CD14-positive monocyte (primary cell): ENCODE measurements at regions not wholly inside any gene's neighbourhood (a gene's known extent, or its start where the extent isn't known, plus 50 kb on each side); places are given as distances from the start of the nearest gene placed in this dataset.
A peak's percentile ranks its signal among the peaks of the same experiment; 100 is the strongest.

Source experiments
- DNase-seq, 3 donors: peaks; one replicate each; pipeline ENCODE4 v3.0.0-alpha.2; 2011 to 2022
- H2AFZ ChIP-seq: 2 replicates; pipeline ENCODE4 v1.6.0; 2012; ENCODE audit warnings: mild to moderate bottlenecking, low read depth, low read length, inconsistent platforms; ENCODE audit not compliant: insufficient read depth, poor library complexity, severe bottlenecking
- H3K27ac ChIP-seq, 2 donors: 1 replicate in 1 of 2; 2 replicates in 1 of 2; pipeline ENCODE4 v1.5.1; 2012 to 2013; ENCODE audit warnings: low read length in 2 of 2, control low read depth in 1 of 2, inconsistent platforms in 1 of 2, low read depth in 1 of 2, mild to moderate bottlenecking in 1 of 2
- H3K27me3 ChIP-seq, 2 donors: one replicate each; pipeline versions ENCODE4 v1.6.0 to v1.6.1; 2011 to 2013; ENCODE audit warnings: low read length in 2 of 2; ENCODE audit not compliant: control insufficient read depth in 2 of 2, insufficient read depth in 2 of 2
- H3K36me3 ChIP-seq, 2 donors: replicated peaks in 1 of 2; 1 replicate in 1 of 2; 2 replicates in 1 of 2; pipeline versions ENCODE4 v1.5.1 to v1.6.1; 2012 to 2013; ENCODE audit warnings: low read length in 2 of 2, control low read depth in 1 of 2, inconsistent platforms in 1 of 2, mild to moderate bottlenecking in 1 of 2; ENCODE audit not compliant: insufficient read depth in 2 of 2, control insufficient read depth in 1 of 2
- H3K4me1 ChIP-seq, 2 donors: 1 replicate in 1 of 2; 2 replicates in 1 of 2; pipeline versions ENCODE4 v1.5.1 to v1.6.1; 2012 to 2013; ENCODE audit warnings: low read length in 2 of 2, control low read depth in 1 of 2, inconsistent platforms in 1 of 2, mild to moderate bottlenecking in 1 of 2, moderate library complexity in 1 of 2; ENCODE audit not compliant: insufficient read depth in 2 of 2, control insufficient read depth in 1 of 2
- H3K4me2 ChIP-seq: replicated peaks from 2 replicates; pipeline ENCODE3; 2012; ENCODE audit warnings: low read length, moderate library complexity, mild to moderate bottlenecking; ENCODE audit not compliant: poor library complexity, severe bottlenecking; ENCODE audit errors: extremely low read depth
- H3K4me3 ChIP-seq, 3 experiments: fragments of 200-600 bp in 1 of 3; sonication (generic) in 1 of 3; replicated peaks in 1 of 3; 1 replicate in 2 of 3; 2 replicates in 1 of 3; pipeline ENCODE4 v1.5.1; 2011 to 2013; ENCODE audit warnings: low read length in 3 of 3, mild to moderate bottlenecking in 3 of 3, control low read depth in 2 of 3, low read depth in 2 of 3, inconsistent platforms in 1 of 3, moderate library complexity in 1 of 3
- H3K79me2 ChIP-seq: 2 replicates; pipeline ENCODE4 v1.6.0; 2012; ENCODE audit warnings: mild to moderate bottlenecking, control low read depth, inconsistent platforms, low read length, moderate library complexity; ENCODE audit not compliant: insufficient read depth
- H3K9ac ChIP-seq: 2 replicates; pipeline ENCODE4 v1.6.0; 2017; ENCODE audit warnings: low read length, mild to moderate bottlenecking; ENCODE audit not compliant: insufficient read depth, poor library complexity, severe bottlenecking
- H3K9me3 ChIP-seq, 2 donors: replicated peaks in 1 of 2; 1 replicate in 1 of 2; 2 replicates in 1 of 2; pipeline versions ENCODE4 v1.5.1 to v1.6.1; 2012 to 2013; ENCODE audit warnings: low read length in 2 of 2, control low read depth in 1 of 2; ENCODE audit not compliant: control insufficient read depth in 1 of 2, insufficient read depth in 1 of 2
- H4K20me1 ChIP-seq: 2 replicates; pipeline ENCODE4 v1.6.0; 2012; ENCODE audit warnings: mild to moderate bottlenecking, low read length, control low read depth, moderate library complexity; ENCODE audit not compliant: insufficient read depth
- H3K27ac Mint-ChIP-seq, 7 donors: one replicate each; pipeline ENCODE4 v1.8.0; 2020; ENCODE audit warnings: mild to moderate bottlenecking in 7 of 7, mixed read lengths in 7 of 7, moderate library complexity in 6 of 7, inconsistent platforms in 2 of 7
- H3K27me3 Mint-ChIP-seq, 3 donors: one replicate each; pipeline ENCODE4 v1.8.0; 2021 to 2022; ENCODE audit warnings: low read depth in 3 of 3, mild to moderate bottlenecking in 3 of 3, mixed read lengths in 3 of 3, moderate library complexity in 3 of 3, inconsistent platforms in 1 of 3
- H3K36me3 Mint-ChIP-seq, 2 donors: one replicate each; pipeline ENCODE4 v1.8.0; 2020; ENCODE audit warnings: mixed read lengths in 2 of 2, inconsistent platforms in 1 of 2, mild to moderate bottlenecking in 1 of 2
- H3K4me1 Mint-ChIP-seq: one replicate; pipeline ENCODE4 v1.8.0; 2020; ENCODE audit warnings: mild to moderate bottlenecking, mixed read lengths
- H3K4me3 Mint-ChIP-seq, 2 donors: one replicate each; pipeline ENCODE4 v1.8.0; 2020; ENCODE audit warnings: mild to moderate bottlenecking in 2 of 2, mixed read lengths in 2 of 2, moderate library complexity in 1 of 2
- H3K9me3 Mint-ChIP-seq, 7 donors: one replicate each; pipeline ENCODE4 v1.8.0; 2020 to 2022; ENCODE audit warnings: mixed read lengths in 7 of 7, mild to moderate bottlenecking in 6 of 7, moderate library complexity in 6 of 7, inconsistent platforms in 2 of 7
- CTCF ChIP-seq: fragments of 200-600 bp; IDR thresholded peaks from one replicate; pipeline ENCODE4 v1.8.0; 2022; ENCODE audit warnings: antibody characterized with exemption, mild to moderate bottlenecking
- WGBS: methylation state at CpG from one replicate; pipeline ENCODE4 v1.1.5; 2013; ENCODE audit warnings: missing lambda C conversion rate; ENCODE audit not compliant: insufficient coverage; 5-methylcytosine and 5-hydroxymethylcytosine counted together
- intact Hi-C, 2 donors: fragments of 100-400 bp; cut with micrococcal nuclease; formaldehyde crosslinking; loops; one replicate each; pipeline versions ENCODE4 v1.15.0 to v1.15.1; 2023

GRCh38 chr5:173802670-173803165 is 85.4 kb upstream of the CPEB4 start:
- Histone ChIP-seq H3K27me3 (no peaks in the 10 kb centered on the region), H3K4me2 (peak overlapping the region; percentile 53), H4K20me1 (no peaks in the 10 kb centered on the region), H3K9me3 (no peaks in the 10 kb centered on the region), H3K4me3 (peak overlapping the region in 1 of 3 experiments; percentile 54), H2AFZ (peak overlapping the region; percentile 69), H3K27ac (peak overlapping the region; percentile 54 to 78), H3K79me2 (no peaks in the 10 kb centered on the region), H3K9ac (no peak overlapping the region), H3K36me3 (no peaks in the 10 kb centered on the region), H3K4me1 (peaks cover 43% of the 10 kb centered on the region in 2 donors)
- peak overlapping the region in 1 of 2 donors; percentile 35 for H3K4me3 Mint-ChIP-seq
- peaks cover 0 to 2% (median 2%) of the 10 kb centered on the region in 3 donors for H3K27me3 Mint-ChIP-seq
- DNase-seq = peak; percentile 89 to 97 (median 93)
- no peak for TF ChIP-seq CTCF
- H3K27ac Mint-ChIP-seq = peak overlapping the region; percentile 79 to 91 (median 84)
- H3K4me1 Mint-ChIP-seq = peaks cover 31% of the 10 kb centered on the region
- H3K9me3 Mint-ChIP-seq = no peaks in the 10 kb centered on the region
- 0% methylated on average over 1 of the region's 7 CpGs for WGBS
- peaks cover 0 to 5% of the 10 kb centered on the region in 2 donors for H3K36me3 Mint-ChIP-seq
- intact Hi-C loops = loop anchor here in 1 of 2 donors (10.0 kb wide), 2 partner anchors 68 to 82 kb away; partner anchors contain the start of gene CPEB4

GRCh38 chr5:173804579-173804978 is 83.6 kb upstream of the CPEB4 start:
- H3K27ac Mint-ChIP-seq = no peak overlapping the region
- no peak overlapping the region for H3K9ac ChIP-seq
- no peaks in the 10 kb centered on the region for H3K79me2 ChIP-seq
- H3K4me3 Mint-ChIP-seq = no peak overlapping the region
- no peak overlapping the region for H3K4me2 ChIP-seq
- no peaks in the 10 kb centered on the region for H4K20me1 ChIP-seq
- peaks cover 54 to 56% of the 10 kb centered on the region in 2 donors for H3K4me1 ChIP-seq
- intact Hi-C loops = loop anchor here in 1 of 2 donors (10.0 kb wide), 2 partner anchors 70 to 80 kb away; partner anchors contain the start of gene CPEB4
- 100% methylated on average over 1 of the region's 7 CpGs for WGBS
- no peak for DNase-seq
- TF ChIP-seq CTCF = no peak
- no peaks in the 10 kb centered on the region for H3K36me3 ChIP-seq
- no peaks in the 10 kb centered on the region for H3K9me3 ChIP-seq
- H3K36me3 Mint-ChIP-seq = peaks cover 0 to 5% of the 10 kb centered on the region in 2 donors
- H3K27me3 ChIP-seq = no peaks in the 10 kb centered on the region
- no peak overlapping the region for H2AFZ ChIP-seq
- H3K27me3 Mint-ChIP-seq = peaks cover 0 to 2% (median 2%) of the 10 kb centered on the region in 3 donors
- no peaks in the 10 kb centered on the region for H3K9me3 Mint-ChIP-seq
- no peak overlapping the region for H3K4me3 ChIP-seq
- H3K4me1 Mint-ChIP-seq = peaks cover 20% of the 10 kb centered on the region
- H3K27ac ChIP-seq = no peak overlapping the region
